ENCODE measurements at regions not wholly inside any gene's neighbourhood (a gene's known extent, or its start where the extent isn't known, plus 50 kb on each side); places are given as distances from the start of the nearest gene placed in this dataset.

DNA sequence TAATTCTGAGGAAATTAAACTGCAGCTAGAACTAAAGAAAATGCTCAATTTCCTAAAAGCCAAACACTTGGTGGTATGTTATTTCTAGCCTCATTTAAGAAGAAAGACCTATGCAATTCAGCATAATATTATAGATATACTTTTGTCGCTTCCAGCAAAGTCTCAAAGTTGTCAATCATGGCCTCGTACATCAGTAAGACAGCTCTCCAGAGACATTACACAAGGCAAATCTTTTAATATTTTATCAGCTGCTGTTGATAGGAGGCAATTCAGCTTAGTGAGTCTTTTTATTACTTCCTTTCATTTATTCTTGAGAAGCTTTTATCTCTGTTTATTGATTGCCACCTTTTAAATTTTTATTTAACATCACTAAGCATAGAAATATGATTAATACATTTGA is 294.3 kb downstream of the FSIP2 start:
- DNase-seq (no peak), ATAC-seq (ENCODE audit: insufficient read depth, low FRiP score) (no peak)
- no peaks in the 10 kb centered on the region for H3K27me3 ChIP-seq (ENCODE audit: control insufficient read depth in 3 of 3, insufficient read depth in 3 of 3, low read length in 2 of 3)
- no peak overlapping the region for H3K4me3 ChIP-seq
- no peak overlapping the region for H3K27ac ChIP-seq (ENCODE audit: low read depth in 1 of 2, low read length in 1 of 2)
- H3K36me3 ChIP-seq (ENCODE audit: control insufficient read depth in 4 of 4, insufficient read depth in 4 of 4, low read length in 4 of 4), result peaks cover 0 to 1% (median 0%) of the 10 kb centered on the region in 4 donors
- H3K9ac ChIP-seq (ENCODE audit: insufficient read depth in 1 of 2, low read length in 2 of 2), result no peak overlapping the region
- no peaks in the 10 kb centered on the region for H3K4me1 ChIP-seq (ENCODE audit: control insufficient read depth in 5 of 5, insufficient read depth in 5 of 5, low read length in 5 of 5)
- 84 to 91% methylated on average over 2 of the region's 2 CpGs for WGBS, 2 donors
- H3K9me3 ChIP-seq (ENCODE audit: control insufficient read depth in 4 of 4, insufficient read depth in 3 of 4, low read length in 3 of 4), result no peaks in the 10 kb centered on the region
- TF ChIP-seq, protein P1, sequence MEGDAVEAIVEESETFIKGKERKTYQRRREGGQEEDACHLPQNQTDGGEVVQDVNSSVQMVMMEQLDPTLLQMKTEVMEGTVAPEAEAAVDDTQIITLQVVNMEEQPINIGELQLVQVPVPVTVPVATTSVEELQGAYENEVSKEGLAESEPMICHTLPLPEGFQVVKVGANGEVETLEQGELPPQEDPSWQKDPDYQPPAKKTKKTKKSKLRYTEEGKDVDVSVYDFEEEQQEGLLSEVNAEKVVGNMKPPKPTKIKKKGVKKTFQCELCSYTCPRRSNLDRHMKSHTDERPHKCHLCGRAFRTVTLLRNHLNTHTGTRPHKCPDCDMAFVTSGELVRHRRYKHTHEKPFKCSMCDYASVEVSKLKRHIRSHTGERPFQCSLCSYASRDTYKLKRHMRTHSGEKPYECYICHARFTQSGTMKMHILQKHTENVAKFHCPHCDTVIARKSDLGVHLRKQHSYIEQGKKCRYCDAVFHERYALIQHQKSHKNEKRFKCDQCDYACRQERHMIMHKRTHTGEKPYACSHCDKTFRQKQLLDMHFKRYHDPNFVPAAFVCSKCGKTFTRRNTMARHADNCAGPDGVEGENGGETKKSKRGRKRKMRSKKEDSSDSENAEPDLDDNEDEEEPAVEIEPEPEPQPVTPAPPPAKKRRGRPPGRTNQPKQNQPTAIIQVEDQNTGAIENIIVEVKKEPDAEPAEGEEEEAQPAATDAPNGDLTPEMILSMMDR (IDR thresholded peaks at IDR 0.05; ENCODE audit: control extremely low read depth, extremely low read depth), result no peak

DNA sequence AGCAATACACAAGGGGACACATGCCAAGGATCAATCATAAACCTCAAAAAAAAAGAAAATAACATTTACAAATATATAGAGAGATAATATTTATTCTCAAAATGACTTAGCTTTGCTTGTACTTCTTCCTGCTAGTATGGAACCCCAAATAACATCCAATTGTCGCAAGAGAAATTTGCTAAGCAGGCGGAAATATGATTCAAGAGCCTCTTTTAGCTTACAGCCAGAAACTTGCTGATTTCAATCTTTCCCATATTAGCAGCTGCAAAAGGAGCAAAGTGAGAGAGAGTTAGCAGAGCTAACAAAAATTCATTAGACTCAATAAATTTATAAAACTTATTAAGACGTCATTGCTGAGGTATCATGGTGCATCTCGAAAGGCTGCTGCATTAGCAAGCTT is 294.9 kb downstream of the FSIP2 start:
- no peak overlapping the region for H3K4me3 ChIP-seq
- H3K36me3 ChIP-seq (ENCODE audit: control insufficient read depth in 4 of 4, insufficient read depth in 4 of 4, low read length in 4 of 4), result peaks cover 0 to 3% (median 0%) of the 10 kb centered on the region in 4 donors
- 95 to 96% methylated on average over 4 of the region's 4 CpGs for WGBS, 2 donors
- H3K27ac ChIP-seq (ENCODE audit: low read depth in 1 of 2, low read length in 1 of 2), result no peak overlapping the region
- H3K27me3 ChIP-seq (ENCODE audit: control insufficient read depth in 3 of 3, insufficient read depth in 3 of 3, low read length in 2 of 3), result no peaks in the 10 kb centered on the region
- TF ChIP-seq, protein P1 (IDR thresholded peaks at IDR 0.05; ENCODE audit: control extremely low read depth, extremely low read depth), result no peak
- H3K9me3 ChIP-seq (ENCODE audit: control insufficient read depth in 4 of 4, insufficient read depth in 3 of 4, low read length in 3 of 4), result no peaks in the 10 kb centered on the region
- no peak for ATAC-seq (ENCODE audit: insufficient read depth, low FRiP score)
- DNase-seq, result no peak
- H3K9ac ChIP-seq (ENCODE audit: insufficient read depth in 1 of 2, low read length in 2 of 2), result no peak overlapping the region
- H3K4me1 ChIP-seq (ENCODE audit: control insufficient read depth in 5 of 5, insufficient read depth in 5 of 5, low read length in 5 of 5), result no peaks in the 10 kb centered on the region

DNA sequence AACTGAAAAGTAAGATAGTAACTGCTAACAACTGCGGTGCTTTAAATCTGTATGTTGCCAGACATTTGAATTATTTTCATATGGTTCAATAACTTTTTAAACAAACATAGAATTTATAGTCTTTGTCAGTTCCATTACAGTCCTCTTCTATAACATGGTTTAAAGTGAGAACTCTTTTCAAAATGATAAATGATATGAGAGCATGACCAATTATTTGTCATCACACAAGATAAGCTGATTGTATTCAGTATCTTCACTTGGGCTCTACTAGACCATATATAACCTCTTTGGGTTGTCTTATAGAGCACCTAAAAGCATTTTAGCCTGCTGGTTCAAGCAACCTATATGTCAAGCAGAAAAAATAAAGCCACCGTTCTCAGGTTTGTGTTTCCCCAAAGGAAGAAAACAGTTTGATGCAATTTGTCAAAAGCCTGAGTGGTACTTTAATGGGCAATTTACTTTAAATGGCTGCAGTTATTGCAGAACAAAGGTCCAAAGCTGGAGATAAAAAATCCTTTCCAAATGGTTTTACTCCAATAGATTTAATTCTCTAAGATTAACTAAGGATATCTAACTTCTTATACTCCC is 298.4 kb downstream of the FSIP2 start:
- TF ChIP-seq, protein P1 (IDR thresholded peaks at IDR 0.05; ENCODE audit: control extremely low read depth, extremely low read depth), result no peak
- no peak overlapping the region for H3K27ac ChIP-seq (ENCODE audit: low read depth in 1 of 2, low read length in 1 of 2)
- no peaks in the 10 kb centered on the region for H3K27me3 ChIP-seq (ENCODE audit: control insufficient read depth in 3 of 3, insufficient read depth in 3 of 3, low read length in 2 of 3)
- no peaks in the 10 kb centered on the region for H3K9me3 ChIP-seq (ENCODE audit: control insufficient read depth in 4 of 4, insufficient read depth in 3 of 4, low read length in 3 of 4)
- no peak for ATAC-seq (ENCODE audit: insufficient read depth, low FRiP score)
- no peak overlapping the region for H3K4me3 ChIP-seq
- DNase-seq, result no peak
- no peaks in the 10 kb centered on the region for H3K4me1 ChIP-seq (ENCODE audit: control insufficient read depth in 5 of 5, insufficient read depth in 5 of 5, low read length in 5 of 5)
- no peak overlapping the region for H3K9ac ChIP-seq (ENCODE audit: insufficient read depth in 1 of 2, low read length in 2 of 2)
- H3K36me3 ChIP-seq (ENCODE audit: control insufficient read depth in 4 of 4, insufficient read depth in 4 of 4, low read length in 4 of 4), result peaks cover 0 to 3% (median 0%) of the 10 kb centered on the region in 4 donors
- 82 to 92% methylated on average over 2 of the region's 2 CpGs for WGBS, 2 donors

All from lung (tissue), 11 donors.